GM23338 (cell line): ENCODE measurements at regions not wholly inside any gene's neighbourhood (a gene's known extent, or its start where the extent isn't known, plus 50 kb on each side); places are given as distances from the start of the nearest gene placed in this dataset.
"Not testable (repeated sequence)": the region's sequence is repeated elsewhere in the genome, so short reads cannot be mapped to it uniquely, and the experiment has no call there.

Experiments
- ATAC-seq: fragments of 200-7000 bp; cut with Tn5 transposase; 3 replicates; pipeline ENCODE4 v1.9.1; 2020
- DNase-seq: peaks from one replicate; pipeline ENCODE4 v3.0.0-alpha.2; 2015; ENCODE audit warnings: low spot score
- H2AFZ ChIP-seq: fragments of 200-600 bp; sonication (generic); 2 replicates; pipeline ENCODE4 v1.8.0; 2016; ENCODE audit warnings: antibody characterized with exemption, mild to moderate bottlenecking, moderate library complexity
- H3F3A ChIP-seq: fragments of 200-600 bp; sonication (generic); replicated peaks from 2 replicates; pipeline ENCODE4 v1.8.0; 2017; ENCODE audit warnings: antibody characterized with exemption, mixed run types, low read depth
- H3K27ac ChIP-seq: fragments of 200-600 bp; sonication (generic); 2 replicates; pipeline ENCODE4 v1.6.1; 2016; ENCODE audit warnings: low read depth
- H3K27me3 ChIP-seq: fragments of 200-600 bp; sonication (generic); 2 replicates; pipeline ENCODE4 v1.8.0; 2016; ENCODE audit warnings: mild to moderate bottlenecking, mixed run types, moderate library complexity; ENCODE audit not compliant: insufficient read depth
- H3K36me3 ChIP-seq: fragments of 200-600 bp; sonication (generic); 2 replicates; pipeline ENCODE4 v1.8.0; 2016; ENCODE audit warnings: mild to moderate bottlenecking; ENCODE audit not compliant: insufficient read depth
- H3K4me1 ChIP-seq: fragments of 200-600 bp; sonication (generic); 2 replicates; pipeline ENCODE4 v1.8.0; 2016; ENCODE audit warnings: mild to moderate bottlenecking, moderate library complexity; ENCODE audit not compliant: insufficient read depth
- H3K4me2 ChIP-seq: fragments of 200-600 bp; sonication (generic); 2 replicates; pipeline ENCODE4 v1.7.1; 2017; ENCODE audit warnings: mixed run types
- H3K4me3 ChIP-seq: fragments of 200-600 bp; sonication (generic); 2 replicates; pipeline ENCODE4 v1.6.1; 2016; ENCODE audit warnings: mixed run types
- H3K79me2 ChIP-seq: fragments of 200-600 bp; sonication (generic); replicated peaks from 2 replicates; pipeline ENCODE4 v1.8.0; 2017; ENCODE audit warnings: mild to moderate bottlenecking; ENCODE audit not compliant: insufficient read depth
- H3K9me2 ChIP-seq: fragments of 200-600 bp; sonication (generic); 2 replicates; pipeline ENCODE4 v1.8.0; 2017; ENCODE audit not compliant: insufficient read depth
- H4K20me1 ChIP-seq: fragments of 200-600 bp; sonication (generic); replicated peaks from 2 replicates; pipeline ENCODE4 v1.8.0; 2017; ENCODE audit warnings: mild to moderate bottlenecking; ENCODE audit not compliant: insufficient read depth
- H3K27ac Mint-ChIP-seq: 2 replicates; pipeline ENCODE4 v1.8.0; 2020; ENCODE audit warnings: inconsistent platforms, mild to moderate bottlenecking, moderate library complexity, mixed read lengths
- H3K27me3 Mint-ChIP-seq: 3 replicates; pipeline ENCODE4 v1.8.0; 2022; ENCODE audit warnings: low read depth, mild to moderate bottlenecking, moderate library complexity, mixed read lengths, inconsistent platforms; ENCODE audit not compliant: insufficient read depth, poor library complexity
- H3K36me3 Mint-ChIP-seq: 3 replicates; pipeline ENCODE4 v1.8.0; 2021; ENCODE audit warnings: low read depth, mild to moderate bottlenecking, inconsistent platforms, moderate library complexity, mixed read lengths
- H3K4me1 Mint-ChIP-seq: 3 replicates; pipeline ENCODE4 v1.8.0; 2020; ENCODE audit warnings: mild to moderate bottlenecking, inconsistent platforms, mixed read lengths
- H3K4me3 Mint-ChIP-seq: 3 replicates; pipeline ENCODE4 v1.8.0; 2021; ENCODE audit warnings: moderate library complexity, mild to moderate bottlenecking, inconsistent platforms, mixed read lengths
- H3K9me3 Mint-ChIP-seq: 3 replicates; pipeline ENCODE4 v1.8.0; 2020; ENCODE audit warnings: moderate library complexity, mild to moderate bottlenecking, inconsistent platforms, mixed read lengths
- CTCF ChIP-seq, 2 experiments: fragments of 200-600 bp in 1 of 2; sonication (generic) in 1 of 2; conservative IDR thresholded peaks; 2 replicates each; pipeline versions ENCODE4 v1.5.1 to v1.6.1; 2016 to 2017; ENCODE audit warnings: antibody characterized with exemption in 2 of 2, low read depth in 2 of 2, mild to moderate bottlenecking in 2 of 2, moderate library complexity in 1 of 2
- EZH2 ChIP-seq: fragments of 200-600 bp; sonication (generic); IDR thresholded peaks from one replicate; pipeline ENCODE4 v1.8.0; 2017; ENCODE audit warnings: antibody characterized with exemption, mild to moderate bottlenecking, low read depth; ENCODE audit not compliant: unreplicated experiment
- NANOG ChIP-seq: IDR thresholded peaks from 2 replicates; pipeline ENCODE4 v1.6.1; 2016; ENCODE audit warnings: antibody characterized with exemption, borderline replicate concordance
- POLR2AphosphoS5 ChIP-seq: IDR thresholded peaks from 2 replicates; pipeline ENCODE4 v1.6.1; 2016; ENCODE audit warnings: antibody characterized with exemption, low read depth
- TF ChIP-seq, protein P1 (sequence below): IDR thresholded peaks from one replicate; pipeline ENCODE4 v1.6.1; 2018; ENCODE audit warnings: antibody characterized with exemption; ENCODE audit not compliant: unreplicated experiment
- TF ChIP-seq, protein P2 (sequence below): IDR thresholded peaks from 2 replicates; pipeline ENCODE4 v1.6.1; 2016; ENCODE audit warnings: antibody characterized with exemption
- TF ChIP-seq, protein P3 (sequence below): fragments of 250-450 bp; sonication (Bioruptor Pico); IDR thresholded peaks from 2 replicates; pipeline ENCODE4 v1.5.0; 2020; ENCODE audit warnings: mild to moderate bottlenecking, moderate library complexity

DNA sequence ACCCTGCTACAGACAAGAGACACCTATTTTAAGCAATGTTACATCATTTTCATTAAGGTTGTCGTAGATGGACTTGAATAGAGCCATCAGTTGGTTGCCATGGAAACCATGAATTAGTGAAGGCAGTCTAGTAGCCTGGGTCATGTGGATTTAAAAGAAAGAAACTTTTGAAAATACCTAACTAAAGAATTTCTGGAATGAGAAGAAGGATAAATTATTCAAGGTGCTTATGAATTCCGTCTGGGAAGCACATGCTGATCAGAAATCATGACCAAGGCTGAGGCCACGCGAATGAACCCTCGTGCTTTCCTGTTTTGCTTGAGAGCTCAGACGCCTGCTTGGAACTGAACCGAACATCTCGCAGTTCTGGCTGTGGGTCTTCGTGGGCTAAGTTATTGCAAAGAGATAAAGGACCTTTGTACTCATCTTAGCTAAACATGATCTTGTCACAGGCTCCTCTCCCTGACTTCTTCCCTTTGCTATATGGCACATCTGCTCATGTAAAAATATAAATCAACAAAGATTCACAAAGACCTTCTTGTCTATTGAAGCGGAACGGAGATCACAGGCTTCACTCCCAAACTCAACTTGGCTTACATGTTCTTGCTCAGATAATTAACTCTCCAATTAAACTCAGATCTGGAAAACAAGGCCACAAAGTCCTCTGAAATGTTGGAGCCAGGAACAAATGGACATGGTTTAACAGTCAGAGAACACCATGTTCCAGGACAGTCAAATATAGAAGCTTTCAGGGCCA lies 140.2 kb downstream of the NUFIP1 start:
- Histone ChIP-seq H3K4me2 (no peak overlapping the region), H2AFZ (peak overlapping the region; percentile 61; the same call in 1 of the 2 replicates), H3K4me1 (peaks cover 21% of the 10 kb centered on the region), H3K4me3 (no peak overlapping the region), H3F3A (no peaks in the 10 kb centered on the region), H3K27ac (no peak overlapping the region), H4K20me1 (no peaks in the 10 kb centered on the region), H3K79me2 (no peaks in the 10 kb centered on the region), H3K9me2 (peaks cover under 1% of the 10 kb centered on the region; the same call in 1 of the 2 replicates), H3K27me3 (no peaks in the 10 kb centered on the region), H3K36me3 (no peaks in the 10 kb centered on the region)
- no peak overlapping the region for H3K27ac Mint-ChIP-seq
- H3K9me3 Mint-ChIP-seq: no peaks in the 10 kb centered on the region
- TF ChIP-seq POLR2AphosphoS5 (no peak), EZH2 (no peak), CTCF (conservative IDR thresholded peaks at IDR 0.05; ENCODE audit: low read depth in 2 of 2) (no peak), NANOG (no peak)
- TF ChIP-seq, protein P1, sequence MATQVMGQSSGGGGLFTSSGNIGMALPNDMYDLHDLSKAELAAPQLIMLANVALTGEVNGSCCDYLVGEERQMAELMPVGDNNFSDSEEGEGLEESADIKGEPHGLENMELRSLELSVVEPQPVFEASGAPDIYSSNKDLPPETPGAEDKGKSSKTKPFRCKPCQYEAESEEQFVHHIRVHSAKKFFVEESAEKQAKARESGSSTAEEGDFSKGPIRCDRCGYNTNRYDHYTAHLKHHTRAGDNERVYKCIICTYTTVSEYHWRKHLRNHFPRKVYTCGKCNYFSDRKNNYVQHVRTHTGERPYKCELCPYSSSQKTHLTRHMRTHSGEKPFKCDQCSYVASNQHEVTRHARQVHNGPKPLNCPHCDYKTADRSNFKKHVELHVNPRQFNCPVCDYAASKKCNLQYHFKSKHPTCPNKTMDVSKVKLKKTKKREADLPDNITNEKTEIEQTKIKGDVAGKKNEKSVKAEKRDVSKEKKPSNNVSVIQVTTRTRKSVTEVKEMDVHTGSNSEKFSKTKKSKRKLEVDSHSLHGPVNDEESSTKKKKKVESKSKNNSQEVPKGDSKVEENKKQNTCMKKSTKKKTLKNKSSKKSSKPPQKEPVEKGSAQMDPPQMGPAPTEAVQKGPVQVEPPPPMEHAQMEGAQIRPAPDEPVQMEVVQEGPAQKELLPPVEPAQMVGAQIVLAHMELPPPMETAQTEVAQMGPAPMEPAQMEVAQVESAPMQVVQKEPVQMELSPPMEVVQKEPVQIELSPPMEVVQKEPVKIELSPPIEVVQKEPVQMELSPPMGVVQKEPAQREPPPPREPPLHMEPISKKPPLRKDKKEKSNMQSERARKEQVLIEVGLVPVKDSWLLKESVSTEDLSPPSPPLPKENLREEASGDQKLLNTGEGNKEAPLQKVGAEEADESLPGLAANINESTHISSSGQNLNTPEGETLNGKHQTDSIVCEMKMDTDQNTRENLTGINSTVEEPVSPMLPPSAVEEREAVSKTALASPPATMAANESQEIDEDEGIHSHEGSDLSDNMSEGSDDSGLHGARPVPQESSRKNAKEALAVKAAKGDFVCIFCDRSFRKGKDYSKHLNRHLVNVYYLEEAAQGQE: no peak
- TF ChIP-seq, protein P2, sequence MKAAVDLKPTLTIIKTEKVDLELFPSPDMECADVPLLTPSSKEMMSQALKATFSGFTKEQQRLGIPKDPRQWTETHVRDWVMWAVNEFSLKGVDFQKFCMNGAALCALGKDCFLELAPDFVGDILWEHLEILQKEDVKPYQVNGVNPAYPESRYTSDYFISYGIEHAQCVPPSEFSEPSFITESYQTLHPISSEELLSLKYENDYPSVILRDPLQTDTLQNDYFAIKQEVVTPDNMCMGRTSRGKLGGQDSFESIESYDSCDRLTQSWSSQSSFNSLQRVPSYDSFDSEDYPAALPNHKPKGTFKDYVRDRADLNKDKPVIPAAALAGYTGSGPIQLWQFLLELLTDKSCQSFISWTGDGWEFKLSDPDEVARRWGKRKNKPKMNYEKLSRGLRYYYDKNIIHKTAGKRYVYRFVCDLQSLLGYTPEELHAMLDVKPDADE: no peak
- TF ChIP-seq, protein P3, sequence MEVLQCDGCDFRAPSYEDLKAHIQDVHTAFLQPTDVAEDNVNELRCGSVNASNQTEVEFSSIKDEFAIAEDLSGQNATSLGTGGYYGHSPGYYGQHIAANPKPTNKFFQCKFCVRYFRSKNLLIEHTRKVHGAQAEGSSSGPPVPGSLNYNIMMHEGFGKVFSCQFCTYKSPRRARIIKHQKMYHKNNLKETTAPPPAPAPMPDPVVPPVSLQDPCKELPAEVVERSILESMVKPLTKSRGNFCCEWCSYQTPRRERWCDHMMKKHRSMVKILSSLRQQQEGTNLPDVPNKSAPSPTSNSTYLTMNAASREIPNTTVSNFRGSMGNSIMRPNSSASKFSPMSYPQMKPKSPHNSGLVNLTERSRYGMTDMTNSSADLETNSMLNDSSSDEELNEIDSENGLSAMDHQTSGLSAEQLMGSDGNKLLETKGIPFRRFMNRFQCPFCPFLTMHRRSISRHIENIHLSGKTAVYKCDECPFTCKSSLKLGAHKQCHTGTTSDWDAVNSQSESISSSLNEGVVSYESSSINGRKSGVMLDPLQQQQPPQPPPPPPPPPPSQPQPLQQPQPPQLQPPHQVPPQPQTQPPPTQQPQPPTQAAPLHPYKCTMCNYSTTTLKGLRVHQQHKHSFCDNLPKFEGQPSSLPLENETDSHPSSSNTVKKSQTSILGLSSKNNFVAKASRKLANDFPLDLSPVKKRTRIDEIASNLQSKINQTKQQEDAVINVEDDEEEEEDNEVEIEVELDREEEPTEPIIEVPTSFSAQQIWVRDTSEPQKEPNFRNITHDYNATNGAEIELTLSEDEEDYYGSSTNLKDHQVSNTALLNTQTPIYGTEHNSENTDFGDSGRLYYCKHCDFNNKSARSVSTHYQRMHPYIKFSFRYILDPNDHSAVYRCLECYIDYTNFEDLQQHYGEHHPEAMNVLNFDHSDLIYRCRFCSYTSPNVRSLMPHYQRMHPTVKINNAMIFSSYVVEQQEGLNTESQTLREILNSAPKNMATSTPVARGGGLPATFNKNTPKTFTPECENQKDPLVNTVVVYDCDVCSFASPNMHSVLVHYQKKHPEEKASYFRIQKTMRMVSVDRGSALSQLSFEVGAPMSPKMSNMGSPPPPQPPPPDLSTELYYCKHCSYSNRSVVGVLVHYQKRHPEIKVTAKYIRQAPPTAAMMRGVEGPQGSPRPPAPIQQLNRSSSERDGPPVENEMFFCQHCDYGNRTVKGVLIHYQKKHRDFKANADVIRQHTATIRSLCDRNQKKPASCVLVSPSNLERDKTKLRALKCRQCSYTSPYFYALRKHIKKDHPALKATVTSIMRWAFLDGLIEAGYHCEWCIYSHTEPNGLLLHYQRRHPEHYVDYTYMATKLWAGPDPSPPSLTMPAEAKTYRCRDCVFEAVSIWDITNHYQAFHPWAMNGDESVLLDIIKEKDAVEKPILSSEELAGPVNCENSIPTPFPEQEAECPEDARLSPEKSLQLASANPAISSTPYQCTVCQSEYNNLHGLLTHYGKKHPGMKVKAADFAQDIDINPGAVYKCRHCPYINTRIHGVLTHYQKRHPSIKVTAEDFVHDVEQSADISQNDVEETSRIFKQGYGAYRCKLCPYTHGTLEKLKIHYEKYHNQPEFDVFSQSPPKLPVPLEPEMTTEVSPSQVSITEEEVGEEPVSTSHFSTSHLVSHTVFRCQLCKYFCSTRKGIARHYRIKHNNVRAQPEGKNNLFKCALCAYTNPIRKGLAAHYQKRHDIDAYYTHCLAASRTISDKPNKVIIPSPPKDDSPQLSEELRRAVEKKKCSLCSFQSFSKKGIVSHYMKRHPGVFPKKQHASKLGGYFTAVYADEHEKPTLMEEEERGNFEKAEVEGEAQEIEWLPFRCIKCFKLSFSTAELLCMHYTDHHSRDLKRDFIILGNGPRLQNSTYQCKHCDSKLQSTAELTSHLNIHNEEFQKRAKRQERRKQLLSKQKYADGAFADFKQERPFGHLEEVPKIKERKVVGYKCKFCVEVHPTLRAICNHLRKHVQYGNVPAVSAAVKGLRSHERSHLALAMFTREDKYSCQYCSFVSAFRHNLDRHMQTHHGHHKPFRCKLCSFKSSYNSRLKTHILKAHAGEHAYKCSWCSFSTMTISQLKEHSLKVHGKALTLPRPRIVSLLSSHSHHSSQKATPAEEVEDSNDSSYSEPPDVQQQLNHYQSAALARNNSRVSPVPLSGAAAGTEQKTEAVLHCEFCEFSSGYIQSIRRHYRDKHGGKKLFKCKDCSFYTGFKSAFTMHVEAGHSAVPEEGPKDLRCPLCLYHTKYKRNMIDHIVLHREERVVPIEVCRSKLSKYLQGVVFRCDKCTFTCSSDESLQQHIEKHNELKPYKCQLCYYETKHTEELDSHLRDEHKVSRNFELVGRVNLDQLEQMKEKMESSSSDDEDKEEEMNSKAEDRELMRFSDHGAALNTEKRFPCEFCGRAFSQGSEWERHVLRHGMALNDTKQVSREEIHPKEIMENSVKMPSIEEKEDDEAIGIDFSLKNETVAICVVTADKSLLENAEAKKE (CRISPR knock-in tag): no peak
- peaks cover 9% of the 10 kb centered on the region; the same call in 2 of the 3 replicates for H3K4me1 Mint-ChIP-seq
- H3K4me3 Mint-ChIP-seq: no peak overlapping the region
- DNase-seq (peak; percentile 38), ATAC-seq (no peak)
- no peaks in the 10 kb centered on the region for H3K36me3 Mint-ChIP-seq
- H3K27me3 Mint-ChIP-seq: peaks cover 2% of the 10 kb centered on the region

DNA sequence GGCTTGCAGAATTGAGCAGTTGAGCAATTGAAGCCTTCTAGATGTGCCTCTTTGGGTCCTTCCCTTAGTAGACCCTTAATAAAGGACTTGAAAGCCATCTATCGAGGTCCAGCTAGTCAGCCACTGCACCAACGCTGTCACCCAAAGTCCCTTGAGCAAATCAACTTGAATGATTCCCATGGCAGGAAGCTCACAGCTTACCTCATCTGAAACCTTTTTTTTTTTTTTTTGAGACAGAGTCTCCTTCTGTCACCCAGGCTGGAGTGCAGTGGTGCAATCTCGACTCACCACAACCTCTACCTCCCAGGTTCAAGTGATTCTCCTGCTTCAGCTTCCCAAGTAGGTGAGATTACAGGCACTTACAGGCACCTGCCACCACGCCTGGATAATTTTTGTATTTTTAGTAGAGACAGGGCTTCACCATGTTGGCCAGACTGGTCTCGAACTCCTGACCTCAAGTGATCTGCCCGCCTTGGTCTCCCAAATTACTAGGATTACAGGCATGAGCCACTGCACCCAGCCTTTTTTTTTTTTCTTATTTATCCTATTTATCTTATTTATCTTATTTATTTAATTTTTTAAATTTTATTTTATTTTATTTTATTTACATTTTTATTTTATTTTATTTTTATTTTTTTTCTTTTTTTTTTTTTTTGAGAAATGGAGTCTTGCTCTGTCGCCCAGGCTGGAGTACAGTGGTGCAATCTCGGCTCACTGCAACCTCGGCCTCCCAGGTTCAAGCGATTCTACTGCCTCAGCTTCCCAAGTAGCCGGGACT lies 143.8 kb downstream of the NUFIP1 start:
- H3K36me3 ChIP-seq, H3K79me2 ChIP-seq, H3K4me1 Mint-ChIP-seq, H3K36me3 Mint-ChIP-seq, H3K27me3 ChIP-seq, DNase-seq, H3K9me2 ChIP-seq, H3K27me3 Mint-ChIP-seq, H3F3A ChIP-seq, H3K9me3 Mint-ChIP-seq, H2AFZ ChIP-seq, ATAC-seq, H4K20me1 ChIP-seq, H3K4me2 ChIP-seq, H3K4me3 Mint-ChIP-seq, H3K4me1 ChIP-seq, H3K4me3 ChIP-seq, H3K27ac ChIP-seq, H3K27ac Mint-ChIP-seq: not testable (repeated sequence)
